Stomach (tissue), 8 donors: ENCODE measurements at regions not wholly inside any gene's neighbourhood (a gene's known extent, or its start where the extent isn't known, plus 50 kb on each side); places are given as distances from the start of the nearest gene placed in this dataset.

Experiments
- DNase-seq, 2 donors: peaks; one replicate each; pipeline versions ENCODE4 v3.0.0 to v3.0.0-alpha.2; 2013 to 2019
- H3K27ac ChIP-seq, 5 donors: fragments of 200-600 bp in 4 of 5; sonication (generic) in 4 of 5; one replicate each; pipeline ENCODE4 v1.5.1; 2013 to 2019; ENCODE audit warnings: mild to moderate bottlenecking in 1 of 5, moderate library complexity in 1 of 5
- H3K27me3 ChIP-seq, 3 donors: fragments of 200-600 bp; sonication (generic); one replicate each; pipeline ENCODE4 v1.5.1; 2017 to 2019; ENCODE audit warnings: mixed run types in 1 of 3
- H3K36me3 ChIP-seq, 4 donors: fragments of 200-600 bp; sonication (generic); 1 replicate in 3 of 4; 2 replicates in 1 of 4; pipeline ENCODE4 v1.5.1; 2016 to 2019
- H3K4me1 ChIP-seq, 4 donors: fragments of 200-600 bp; sonication (generic); one replicate each; pipeline ENCODE4 v1.5.1; 2016 to 2019
- H3K4me3 ChIP-seq, 4 donors: fragments of 200-600 bp; sonication (generic) in 3 of 4; one replicate each; pipeline ENCODE4 v1.5.1; 2016 to 2019; ENCODE audit warnings: mild to moderate bottlenecking in 1 of 4
- H3K9me3 ChIP-seq, 4 donors: fragments of 200-600 bp; sonication (generic); one replicate each; pipeline ENCODE4 v1.5.1; 2016 to 2019
- EP300 ChIP-seq: sonication (generic); formaldehyde crosslinking; IDR thresholded peaks from one replicate; pipeline ENCODE4 v1.6.1; 2017; ENCODE audit warnings: antibody characterized with exemption
- POLR2A ChIP-seq, 4 donors: fragments of 450-650 bp; IDR thresholded peaks; one replicate each; pipeline ENCODE4 v1.6.1; 2016; ENCODE audit warnings: antibody characterized with exemption in 4 of 4, control low read depth in 2 of 4, mild to moderate bottlenecking in 1 of 4, moderate library complexity in 1 of 4
- POLR2AphosphoS5 ChIP-seq, 3 donors: sonication (generic); formaldehyde crosslinking; IDR thresholded peaks; one replicate each; pipeline ENCODE4 v1.6.1; 2016; ENCODE audit warnings: antibody characterized with exemption in 3 of 3
- WGBS, 5 donors: extraction: QIAGEN DNeasy Blood & Tissue Kit in 3 of 5; methylation state at CpG; one replicate each; pipeline versions ENCODE4 v1.1.5 to v1.1.7; 2013 to 2018; 5-methylcytosine and 5-hydroxymethylcytosine counted together
- intact Hi-C: fragments of 100-400 bp; cut with DNase I; formaldehyde crosslinking; loops from one replicate; pipeline ENCODE4 v1.15.1; 2023; ENCODE audit warnings: low total_unique reads
- TF ChIP-seq, protein P1 (sequence below), 7 experiments: fragments of 450-650 bp in 4 of 7; fragments of 200-600 bp in 3 of 7; sonication (generic) in 3 of 7; IDR thresholded peaks; one replicate each; pipeline ENCODE4 v1.5.1; 2016 to 2019; ENCODE audit warnings: antibody characterized with exemption in 7 of 7, control low read depth in 2 of 7, mild to moderate bottlenecking in 1 of 7
- donor health status: healthy with polysubstance abuse.
- donor health status: Bipolar disorder and iron deficiency.
- donor health status: healthy.

GRCh38 chr11:43582024-43582862 lies 98.3 kb upstream of the HSD17B12 start:
- H3K27ac ChIP-seq: no peak overlapping the region
- H3K27me3 ChIP-seq: peaks cover 22 to 85% (median 76%) of the 10 kb centered on the region in 3 donors
- H3K4me3 ChIP-seq: peak overlapping the region in 1 of 4 donors; percentile 62

GRCh38 chr11:43582863-43583462 lies 97.6 kb upstream of the HSD17B12 start:
- DNase-seq: no peak
- Histone ChIP-seq H3K4me3 (no peak overlapping the region), H3K27me3 (peaks cover 17 to 85% (median 69%) of the 10 kb centered on the region in 3 donors), H3K9me3 (no peaks in the 10 kb centered on the region), H3K4me1 (peaks cover 34 to 53% (median 41%) of the 10 kb centered on the region in 4 donors), H3K27ac (no peak overlapping the region), H3K36me3 (no peaks in the 10 kb centered on the region)
- TF ChIP-seq, protein P1, sequence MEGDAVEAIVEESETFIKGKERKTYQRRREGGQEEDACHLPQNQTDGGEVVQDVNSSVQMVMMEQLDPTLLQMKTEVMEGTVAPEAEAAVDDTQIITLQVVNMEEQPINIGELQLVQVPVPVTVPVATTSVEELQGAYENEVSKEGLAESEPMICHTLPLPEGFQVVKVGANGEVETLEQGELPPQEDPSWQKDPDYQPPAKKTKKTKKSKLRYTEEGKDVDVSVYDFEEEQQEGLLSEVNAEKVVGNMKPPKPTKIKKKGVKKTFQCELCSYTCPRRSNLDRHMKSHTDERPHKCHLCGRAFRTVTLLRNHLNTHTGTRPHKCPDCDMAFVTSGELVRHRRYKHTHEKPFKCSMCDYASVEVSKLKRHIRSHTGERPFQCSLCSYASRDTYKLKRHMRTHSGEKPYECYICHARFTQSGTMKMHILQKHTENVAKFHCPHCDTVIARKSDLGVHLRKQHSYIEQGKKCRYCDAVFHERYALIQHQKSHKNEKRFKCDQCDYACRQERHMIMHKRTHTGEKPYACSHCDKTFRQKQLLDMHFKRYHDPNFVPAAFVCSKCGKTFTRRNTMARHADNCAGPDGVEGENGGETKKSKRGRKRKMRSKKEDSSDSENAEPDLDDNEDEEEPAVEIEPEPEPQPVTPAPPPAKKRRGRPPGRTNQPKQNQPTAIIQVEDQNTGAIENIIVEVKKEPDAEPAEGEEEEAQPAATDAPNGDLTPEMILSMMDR (IDR thresholded peaks at IDR 0.05): no peak
- no peak for TF ChIP-seq POLR2AphosphoS5 (IDR thresholded peaks at IDR 0.05)
- TF ChIP-seq EP300: no peak
- no peak for TF ChIP-seq POLR2A (IDR thresholded peaks at IDR 0.05)
- intact Hi-C loops: no loop called here
- WGBS, 5 donors: 17 to 29% (median 25%) methylated on average over 19 to 26 of the region's 26 CpGs

More at GRCh38 chr11:43582024-43582862, 98.3 kb upstream of the HSD17B12 start:
- WGBS, 5 donors: 10 to 13% (median 12%) methylated on average over 37 of the region's 37 CpGs
- peaks cover 34 to 58% (median 43%) of the 10 kb centered on the region in 4 donors for H3K4me1 ChIP-seq
- intact Hi-C loops: no loop called here
- no peak for DNase-seq
- H3K9me3 ChIP-seq: no peaks in the 10 kb centered on the region
- TF ChIP-seq, protein P1 (IDR thresholded peaks at IDR 0.05): no peak
- TF ChIP-seq POLR2AphosphoS5 (IDR thresholded peaks at IDR 0.05) (no peak), POLR2A (IDR thresholded peaks at IDR 0.05) (no peak), EP300 (no peak)
- no peaks in the 10 kb centered on the region for H3K36me3 ChIP-seq

DNA sequence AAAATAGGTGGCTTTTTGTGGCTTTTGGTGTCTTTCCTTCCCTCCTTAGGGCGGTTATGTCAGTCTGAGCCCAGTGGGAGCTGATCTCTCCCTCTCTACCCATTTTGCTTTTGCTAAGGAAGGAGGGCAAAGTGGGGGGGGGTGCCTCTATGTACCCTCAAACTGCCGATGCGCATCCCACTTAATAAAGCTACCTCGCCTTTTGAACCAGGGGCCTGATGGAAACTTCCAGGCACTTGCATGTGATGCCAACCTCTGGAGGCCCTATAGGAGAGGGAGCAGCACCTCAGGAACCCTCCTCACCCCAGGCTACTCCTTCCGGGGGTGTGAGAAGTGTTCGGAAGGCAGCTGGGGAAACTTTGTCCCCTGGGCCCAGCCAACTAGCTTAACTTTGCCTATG lies 97.0 kb upstream of the HSD17B12 start:
- Histone ChIP-seq H3K4me3 (no peak overlapping the region), H3K27me3 (peaks cover 17 to 80% (median 63%) of the 10 kb centered on the region in 3 donors), H3K9me3 (no peaks in the 10 kb centered on the region), H3K36me3 (no peaks in the 10 kb centered on the region), H3K4me1 (peaks cover 31 to 47% (median 36%) of the 10 kb centered on the region in 4 donors), H3K27ac (no peak overlapping the region)
- 15 to 25% (median 22%) methylated on average over 6 of the region's 6 CpGs for WGBS, 5 donors
- no peak for DNase-seq
- TF ChIP-seq, protein P1 (IDR thresholded peaks at IDR 0.05): no peak
- no peak for TF ChIP-seq POLR2AphosphoS5 (IDR thresholded peaks at IDR 0.05)
- no peak for TF ChIP-seq EP300
- intact Hi-C loops: no loop called here

- peaks cover 9 to 22% (median 13%) of the 10 kb centered on the region in 4 donors for H3K4me1 ChIP-seq
- intact Hi-C loops: no loop called here
- peaks cover 15 to 55% (median 38%) of the 10 kb centered on the region in 3 donors for H3K27me3 ChIP-seq
- DNase-seq: no peak
- TF ChIP-seq POLR2AphosphoS5 (IDR thresholded peaks at IDR 0.05) (no peak), EP300 (no peak), POLR2A (IDR thresholded peaks at IDR 0.05) (no peak)
- TF ChIP-seq, protein P1 (IDR thresholded peaks at IDR 0.05): no peak
- no peaks in the 10 kb centered on the region for H3K36me3 ChIP-seq
- H3K4me3 ChIP-seq: no peak overlapping the region
- WGBS, 5 donors: 53 to 72% (median 62%) methylated on average over 1 of the region's 1 CpG
- H3K9me3 ChIP-seq: no peaks in the 10 kb centered on the region
- H3K27ac ChIP-seq: no peak overlapping the region
Observed at GRCh38 chr11:43585877-43586608, 94.5 kb upstream of the HSD17B12 start.
